PC-3 (cell line): ENCODE measurements at regions not wholly inside any gene's neighbourhood (a gene's known extent, or its start where the extent isn't known, plus 50 kb on each side); places are given as distances from the start of the nearest gene placed in this dataset.

Experiments used
- ATAC-seq: fragments of 200-7000 bp; cut with Tn5 transposase; 2 replicates; pipeline ENCODE4 v1.9.1; 2020; ENCODE audit warnings: mild to moderate bottlenecking, moderate library complexity
- BruUV-seq: library from RNA; stranded (reverse); fragments of 400-500 nt; replicated peaks from 2 replicates; lab custom pipeline; 2021; lab: Mats Ljungman, UMichigan
- CTCF ChIA-PET: fragments of 300-600 bp; sonication (Branson Sonifier 250); formaldehyde crosslinking; loops from one replicate; lab custom pipeline; 2022; ENCODE audit warnings: antibody characterized with exemption; lab: Charles Lee
- POLR2A ChIA-PET: fragments of 300-600 bp; sonication (Branson Sonifier 250); formaldehyde crosslinking; loops from one replicate; lab custom pipeline; 2022; ENCODE audit warnings: antibody characterized with exemption; ENCODE audit not compliant: unreplicated experiment; lab: Charles Lee
- DNase-seq: peaks from one replicate; pipeline ENCODE4 v3.0.0-alpha.2; 2015
- H2AFZ ChIP-seq: fragments of 300-600 bp; sonication (generic); 2 replicates; pipeline ENCODE4 v1.6.0; 2016; ENCODE audit warnings: antibody characterized with exemption, low read length
- H3F3A ChIP-seq: fragments of 300-600 bp; sonication (generic); one replicate; pipeline ENCODE4 v1.6.0; 2017; ENCODE audit warnings: antibody characterized with exemption, low read length, control low read depth, mild to moderate bottlenecking; ENCODE audit not compliant: unreplicated experiment
- H3K27ac ChIP-seq: fragments of 300-600 bp; sonication (generic); 2 replicates; pipeline ENCODE4 v1.5.1; 2016; ENCODE audit warnings: mild to moderate bottlenecking, low read length
- H3K27me3 ChIP-seq: fragments of 300-600 bp; sonication (generic); 2 replicates; pipeline ENCODE4 v1.6.1; 2016; ENCODE audit warnings: low read length, mixed read lengths
- H3K36me3 ChIP-seq: fragments of 300-600 bp; sonication (generic); 2 replicates; pipeline ENCODE4 v1.6.1; 2016; ENCODE audit warnings: low read depth, mixed run types, low read length, mixed read lengths
- H3K4me1 ChIP-seq: fragments of 300-600 bp; sonication (generic); 2 replicates; pipeline ENCODE4 v1.5.1; 2016; ENCODE audit warnings: low read length; ENCODE audit not compliant: insufficient read depth
- H3K4me2 ChIP-seq: fragments of 300-600 bp; sonication (generic); 2 replicates; pipeline ENCODE4 v1.6.0; 2016; ENCODE audit warnings: low read length
- H3K4me3 ChIP-seq: fragments of 300-600 bp; sonication (generic); 2 replicates; pipeline ENCODE4 v1.5.1; 2016; ENCODE audit warnings: mild to moderate bottlenecking, low read length, mixed read lengths
- H3K79me2 ChIP-seq: fragments of 300-600 bp; sonication (generic); 2 replicates; pipeline ENCODE4 v1.6.1; 2017; ENCODE audit warnings: low read length, mixed read lengths
- H3K9ac ChIP-seq: fragments of 300-600 bp; sonication (generic); 2 replicates; pipeline ENCODE4 v1.6.0; 2016; ENCODE audit warnings: mild to moderate bottlenecking, low read length
- H3K9me2 ChIP-seq: fragments of 300-600 bp; sonication (generic); replicated peaks from 2 replicates; pipeline ENCODE4 v1.6.1; 2016; ENCODE audit warnings: mixed run types, low read length, mixed read lengths
- H3K9me3 ChIP-seq: fragments of 300-600 bp; sonication (generic); 2 replicates; pipeline ENCODE4 v1.6.1; 2016; ENCODE audit warnings: low read length, mixed read lengths
- H4K20me1 ChIP-seq: fragments of 300-600 bp; sonication (generic); 2 replicates; pipeline ENCODE4 v1.6.1; 2016; ENCODE audit warnings: low read length, mixed read lengths
- EZH2 ChIP-seq: fragments of 300-600 bp; sonication (generic); IDR thresholded peaks from one replicate; pipeline ENCODE4 v1.6.1; 2017; ENCODE audit warnings: antibody characterized with exemption, mild to moderate bottlenecking, low read length; ENCODE audit not compliant: unreplicated experiment
- EZH2phosphoT487 ChIP-seq: fragments of 300-600 bp; sonication (generic); IDR thresholded peaks from 2 replicates; pipeline ENCODE4 v1.6.1; 2018; ENCODE audit warnings: mild to moderate bottlenecking, antibody characterized with exemption, low read length, borderline replicate concordance
- intact Hi-C: fragments of 100-400 bp; cut with micrococcal nuclease; formaldehyde crosslinking; loops from 2 replicates; pipeline ENCODE4 v1.9.0; 2023
- TF ChIP-seq, protein P1 (sequence below): fragments of 300-600 bp; sonication (generic); conservative IDR thresholded peaks from 2 replicates; pipeline ENCODE4 v1.5.1; 2017; ENCODE audit warnings: antibody characterized with exemption, low read depth, mild to moderate bottlenecking, low read length

DNA sequence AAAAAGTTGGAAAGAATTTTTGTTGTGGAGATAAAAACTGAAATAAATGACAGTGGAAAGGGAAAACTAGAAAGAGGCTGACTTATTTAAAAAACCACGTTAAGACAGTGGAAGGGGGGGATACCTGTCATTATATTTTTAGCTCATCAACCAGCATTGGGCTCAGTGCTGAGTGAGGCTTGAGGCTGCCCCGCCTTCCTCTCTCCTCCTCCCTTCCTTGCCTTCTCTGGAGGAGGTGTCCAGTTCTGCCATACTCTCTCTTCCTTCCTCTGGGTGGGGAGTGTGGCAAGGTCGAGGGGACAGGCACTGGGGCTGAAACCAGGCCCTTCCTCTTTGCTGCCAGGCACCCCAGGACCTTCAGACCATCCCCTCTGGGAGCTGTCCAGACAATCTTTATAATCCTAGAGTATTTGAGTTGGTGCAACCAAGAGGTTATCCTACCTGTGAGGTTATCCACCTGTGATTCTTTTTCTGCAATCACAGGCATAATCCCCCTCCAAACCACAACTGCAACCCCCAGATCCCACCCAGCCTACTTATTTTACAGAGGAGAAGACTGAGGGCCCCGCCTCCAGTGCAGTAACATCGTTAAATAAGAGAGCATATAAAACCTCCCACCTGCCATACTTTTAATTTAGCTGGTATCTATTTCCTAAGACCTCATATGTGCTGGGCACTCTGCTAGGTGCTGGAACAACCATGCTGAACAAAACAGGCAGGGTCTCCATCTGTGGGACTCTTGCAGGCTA, 578.5 kb downstream of the BUD13 start:
- Histone ChIP-seq H3F3A (no peaks in the 10 kb centered on the region), H3K9me3 (no peaks in the 10 kb centered on the region), H3K27me3 (no peaks in the 10 kb centered on the region), H4K20me1 (no peaks in the 10 kb centered on the region), H3K36me3 (no peaks in the 10 kb centered on the region), H2AFZ (peak overlapping the region; percentile 37; the same call in 1 of the 2 replicates), H3K9ac (no peak overlapping the region), H3K4me2 (peak overlapping the region; percentile 70), H3K27ac (no peak overlapping the region), H3K4me3 (peak overlapping the region; percentile 55; the same call in 1 of the 2 replicates), H3K79me2 (no peaks in the 10 kb centered on the region), H3K9me2 (no peaks in the 10 kb centered on the region), H3K4me1 (no peaks in the 10 kb centered on the region)
- ATAC-seq (no peak), DNase-seq (no peak)
- POLR2A ChIA-PET = no interaction called here
- BruUV-seq = no TSS peak
- intact Hi-C loops = no loop called here
- CTCF ChIA-PET = no interaction called here
- TF ChIP-seq, protein P1, sequence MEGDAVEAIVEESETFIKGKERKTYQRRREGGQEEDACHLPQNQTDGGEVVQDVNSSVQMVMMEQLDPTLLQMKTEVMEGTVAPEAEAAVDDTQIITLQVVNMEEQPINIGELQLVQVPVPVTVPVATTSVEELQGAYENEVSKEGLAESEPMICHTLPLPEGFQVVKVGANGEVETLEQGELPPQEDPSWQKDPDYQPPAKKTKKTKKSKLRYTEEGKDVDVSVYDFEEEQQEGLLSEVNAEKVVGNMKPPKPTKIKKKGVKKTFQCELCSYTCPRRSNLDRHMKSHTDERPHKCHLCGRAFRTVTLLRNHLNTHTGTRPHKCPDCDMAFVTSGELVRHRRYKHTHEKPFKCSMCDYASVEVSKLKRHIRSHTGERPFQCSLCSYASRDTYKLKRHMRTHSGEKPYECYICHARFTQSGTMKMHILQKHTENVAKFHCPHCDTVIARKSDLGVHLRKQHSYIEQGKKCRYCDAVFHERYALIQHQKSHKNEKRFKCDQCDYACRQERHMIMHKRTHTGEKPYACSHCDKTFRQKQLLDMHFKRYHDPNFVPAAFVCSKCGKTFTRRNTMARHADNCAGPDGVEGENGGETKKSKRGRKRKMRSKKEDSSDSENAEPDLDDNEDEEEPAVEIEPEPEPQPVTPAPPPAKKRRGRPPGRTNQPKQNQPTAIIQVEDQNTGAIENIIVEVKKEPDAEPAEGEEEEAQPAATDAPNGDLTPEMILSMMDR = no peak
- no peak for TF ChIP-seq EZH2phosphoT487
- no peak for TF ChIP-seq EZH2

- Histone ChIP-seq H3F3A (no peaks in the 10 kb centered on the region), H3K9me2 (no peaks in the 10 kb centered on the region), H2AFZ (peak overlapping the region; percentile 37; the same call in 1 of the 2 replicates), H3K27me3 (no peaks in the 10 kb centered on the region), H3K27ac (no peak overlapping the region), H4K20me1 (no peaks in the 10 kb centered on the region), H3K9ac (no peak overlapping the region), H3K4me2 (peak overlapping the region; percentile 70), H3K36me3 (no peaks in the 10 kb centered on the region), H3K4me3 (peak overlapping the region; percentile 55), H3K79me2 (no peaks in the 10 kb centered on the region), H3K9me3 (no peaks in the 10 kb centered on the region), H3K4me1 (no peaks in the 10 kb centered on the region)
- DNase-seq (peak; percentile 49), ATAC-seq (no peak)
- POLR2A ChIA-PET = no interaction called here
- intact Hi-C loops = no loop called here
- TF ChIP-seq, protein P1 = no peak
- TF ChIP-seq EZH2 = no peak
- no peak for TF ChIP-seq EZH2phosphoT487
- CTCF ChIA-PET = no interaction called here
- BruUV-seq = no TSS peak
Observed at GRCh38 chr11:116193321-116194131, 579.3 kb downstream of the BUD13 start.
